ENCODE measurements at regions not wholly inside any gene's neighbourhood (a gene's known extent, or its start where the extent isn't known, plus 50 kb on each side); places are given as distances from the start of the nearest gene placed in this dataset.

- TF ChIP-seq CTCF (conservative IDR thresholded peaks at IDR 0.05; ENCODE audit: low read length) (no peak), EZH2phosphoT487 (IDR thresholded peaks at IDR 0.05; ENCODE audit: borderline replicate concordance) (no peak)
These were observed 402.4 kb downstream of the HGF start for GRCh38 chr7:81367326-81367931.
